HEK293T (cell line): ENCODE measurements at regions not wholly inside any gene's neighbourhood (a gene's known extent, or its start where the extent isn't known, plus 50 kb on each side); places are given as distances from the start of the nearest gene placed in this dataset.

ENCODE experiments used
- CTCF ChIA-PET: fragments of 350-600 bp; formaldehyde crosslinking; extraction: SDS; loops from one replicate; lab custom pipeline; 2021; ENCODE audit warnings: antibody characterized with exemption, inconsistent platforms; lab: Yijun Ruan, JAX
- POLR2A ChIA-PET: fragments of 350-600 bp; formaldehyde crosslinking; extraction: SDS; loops from one replicate; lab custom pipeline; 2020; ENCODE audit warnings: antibody characterized with exemption, inconsistent platforms; lab: Yijun Ruan, JAX
- DNase-seq: peaks from one replicate; pipeline ENCODE4 v3.0.0; 2012; ENCODE audit warnings: mixed read lengths; ENCODE audit errors: extremely low spot score
- ARNT ChIP-seq: fragments of 450-650 bp; IDR thresholded peaks from 2 replicates; pipeline ENCODE4 v1.6.1; 2017; ENCODE audit warnings: mild to moderate bottlenecking
- BHLHE40 ChIP-seq: fragments of 450-650 bp; IDR thresholded peaks from 2 replicates; pipeline ENCODE4 v1.6.1; 2016; ENCODE audit warnings: mild to moderate bottlenecking, moderate library complexity, borderline replicate concordance
- CTBP1 ChIP-seq: fragments of 450-650 bp; IDR thresholded peaks from 2 replicates; pipeline ENCODE4 v1.6.1; 2016; ENCODE audit warnings: borderline replicate concordance
- ELF4 ChIP-seq: fragments of 450-650 bp; IDR thresholded peaks from 2 replicates; pipeline ENCODE4 v1.6.1; 2017; ENCODE audit warnings: antibody characterized with exemption
- FOXA1 ChIP-seq: fragments of 450-650 bp; IDR thresholded peaks from 2 replicates; pipeline ENCODE4 v1.6.1; 2016; ENCODE audit warnings: mild to moderate bottlenecking
- FOXK2 ChIP-seq: fragments of 450-650 bp; IDR thresholded peaks from 2 replicates; pipeline ENCODE4 v1.6.1; 2016; ENCODE audit warnings: mild to moderate bottlenecking
- FOXM1 ChIP-seq: fragments of 450-650 bp; IDR thresholded peaks from 2 replicates; pipeline ENCODE4 v1.6.1; 2017; ENCODE audit warnings: mild to moderate bottlenecking, borderline replicate concordance
- HDGF ChIP-seq: fragments of 450-650 bp; IDR thresholded peaks from 2 replicates; pipeline ENCODE4 v1.6.1; 2017; ENCODE audit warnings: antibody characterized with exemption, borderline replicate concordance
- L3MBTL2 ChIP-seq: fragments of 450-650 bp; conservative IDR thresholded peaks from 2 replicates; pipeline ENCODE4 v1.6.1; 2016; ENCODE audit warnings: mild to moderate bottlenecking
- LEF1 ChIP-seq: fragments of 450-650 bp; IDR thresholded peaks from 2 replicates; pipeline ENCODE4 v1.6.1; 2017; ENCODE audit warnings: mild to moderate bottlenecking, borderline replicate concordance
- NFRKB ChIP-seq: fragments of 450-650 bp; IDR thresholded peaks from 2 replicates; pipeline ENCODE4 v1.6.1; 2016; ENCODE audit warnings: mild to moderate bottlenecking, moderate library complexity
- PKNOX1 ChIP-seq: fragments of 450-650 bp; IDR thresholded peaks from 2 replicates; pipeline ENCODE4 v1.6.1; 2016
- SP1 ChIP-seq: fragments of 450-650 bp; IDR thresholded peaks from 2 replicates; pipeline ENCODE4 v1.6.1; 2017
- SUZ12 ChIP-seq: fragments of 450-650 bp; IDR thresholded peaks from 2 replicates; pipeline ENCODE4 v1.6.1; 2016; ENCODE audit warnings: mild to moderate bottlenecking
- TARDBP ChIP-seq: fragments of 450-650 bp; IDR thresholded peaks from 2 replicates; pipeline ENCODE4 v1.6.1; 2016
- ZNF384 ChIP-seq: fragments of 450-650 bp; IDR thresholded peaks from 2 replicates; pipeline ENCODE4 v1.6.1; 2016

DNA sequence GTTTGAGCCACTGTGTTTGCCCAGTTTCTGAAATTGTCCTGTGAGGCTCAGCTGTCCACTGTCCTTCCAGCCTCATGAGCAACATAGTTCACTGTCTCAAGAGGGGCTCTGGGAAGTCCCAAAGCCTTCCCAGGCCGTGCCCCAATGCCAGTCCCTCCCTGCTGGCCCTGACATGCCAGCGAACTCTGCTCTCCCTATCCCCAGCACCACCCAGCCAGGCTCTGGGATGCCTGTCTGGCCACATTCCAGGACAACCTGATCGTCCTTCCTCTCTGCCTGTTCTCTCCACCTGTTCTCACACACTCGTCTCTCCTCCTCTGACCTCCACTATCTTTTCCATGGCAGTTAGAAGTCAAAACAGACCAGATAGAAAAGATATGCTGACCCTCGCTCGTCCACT is 278.0 kb upstream of the ID2 start:
- CTCF ChIA-PET, result no interaction called here
- POLR2A ChIA-PET, result no interaction called here
- no peak for DNase-seq
- no peak for TF ChIP-seq NFRKB
- no peak for TF ChIP-seq ZNF384
- TF ChIP-seq BHLHE40, result no peak
- TF ChIP-seq TARDBP, result no peak
- TF ChIP-seq SUZ12, result no peak
- no peak for TF ChIP-seq SP1
- no peak for TF ChIP-seq ARNT

DNA sequence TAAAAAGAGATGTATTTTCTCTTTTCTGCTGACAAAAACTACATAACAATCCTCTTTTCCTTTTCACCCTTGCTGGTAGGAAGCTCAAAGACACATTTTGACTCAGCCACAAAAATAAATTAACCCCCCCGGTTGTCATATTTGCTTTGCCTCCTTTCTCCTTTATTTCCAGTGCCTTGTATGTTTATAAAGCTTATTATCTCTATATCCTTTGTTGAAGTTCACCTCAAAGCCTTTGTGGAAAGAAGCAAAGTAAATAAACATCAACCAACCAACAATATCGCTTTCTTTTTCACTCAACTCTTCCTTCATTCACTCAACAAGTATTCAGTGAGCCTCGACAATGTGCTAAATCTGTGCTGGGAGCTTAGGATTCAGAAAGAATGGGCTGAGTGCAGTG is 276.5 kb upstream of the ID2 start:
- TF ChIP-seq PKNOX1 (no peak), BHLHE40 (no peak), FOXK2 (no peak), FOXM1 (no peak), LEF1 (no peak), TARDBP (no peak), HDGF (no peak), CTBP1 (no peak), SUZ12 (no peak), L3MBTL2 (no peak), ELF4 (no peak), NFRKB (no peak)
- no peak for DNase-seq
- POLR2A ChIA-PET, result no interaction called here
- CTCF ChIA-PET, result no interaction called here

DNA sequence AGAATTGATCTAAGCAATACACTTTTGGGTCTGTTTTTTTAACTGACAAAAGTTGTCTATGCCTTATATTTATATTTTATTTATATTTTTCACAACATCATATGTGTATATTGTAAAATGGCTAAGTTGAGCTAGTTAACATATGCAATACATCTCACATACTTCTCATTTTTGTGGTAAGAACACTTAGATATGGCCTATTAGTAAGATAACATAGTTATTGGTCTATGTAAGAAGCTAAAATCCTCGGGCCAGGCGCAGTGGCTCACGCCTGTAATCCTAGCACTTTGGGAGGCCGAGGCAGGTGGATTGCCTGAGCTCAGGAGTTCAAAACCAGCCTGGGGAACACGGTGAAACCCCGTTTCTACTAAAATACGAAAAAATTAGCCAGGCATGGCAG is 275.6 kb upstream of the ID2 start:
- no peak for DNase-seq
- TF ChIP-seq FOXM1 (no peak), BHLHE40 (no peak), L3MBTL2 (no peak), CTBP1 (no peak), FOXA1 (no peak)
- ChIA-PET CTCF (no interaction called here), POLR2A (no interaction called here)

GRCh38 chr2:8407332-8407731 is 274.5 kb upstream of the ID2 start:
- ChIA-PET CTCF (no interaction called here), POLR2A (no interaction called here)
- TF ChIP-seq CTBP1 (no peak), FOXA1 (no peak), FOXM1 (no peak), PKNOX1 (no peak), HDGF (no peak), SUZ12 (no peak)
- DNase-seq, result no peak

DNA sequence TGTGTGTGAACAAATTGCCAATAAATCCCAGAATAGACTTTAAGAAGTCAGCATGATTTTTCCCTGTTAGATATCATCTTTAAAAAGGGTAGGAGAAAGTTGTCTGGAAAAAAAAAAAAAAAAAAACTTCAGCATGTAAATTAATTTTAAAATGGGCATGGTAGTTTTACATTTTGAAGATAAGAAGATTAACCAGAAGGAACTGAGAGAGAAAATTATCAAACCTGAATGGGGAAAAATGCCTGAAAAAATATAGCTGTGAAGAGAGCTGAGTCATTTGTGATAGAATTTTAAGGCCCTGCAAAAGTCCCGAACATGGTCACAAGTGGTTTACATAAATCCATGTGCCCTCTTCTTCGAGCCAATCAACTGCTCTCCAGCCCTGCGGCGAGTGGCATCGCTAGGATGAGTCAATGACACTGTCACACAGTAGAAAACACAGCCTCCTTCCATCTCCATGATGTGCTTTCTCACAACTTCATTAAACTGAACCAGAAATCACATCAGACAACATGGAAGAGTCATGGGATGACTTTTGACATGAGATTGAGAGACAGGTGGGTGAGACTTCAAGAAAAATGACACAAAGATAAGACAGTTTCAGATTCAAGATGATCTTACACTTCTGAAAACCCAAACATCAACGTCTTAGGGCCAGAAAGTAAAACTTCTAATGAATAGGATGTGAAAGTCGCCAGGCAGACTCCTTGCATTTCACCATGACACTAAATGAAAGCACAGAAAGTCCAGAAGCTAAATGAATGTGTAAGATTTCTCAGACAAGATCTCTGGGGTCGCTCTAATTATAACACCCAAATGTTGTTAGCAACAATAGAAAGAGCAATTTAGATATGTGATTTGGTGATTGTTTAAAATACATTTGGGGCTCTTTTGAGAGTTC is 273.0 kb upstream of the ID2 start:
- DNase-seq, result no peak
- CTCF ChIA-PET, result no interaction called here
- TF ChIP-seq PKNOX1 (no peak), FOXK2 (no peak), HDGF (no peak)
- POLR2A ChIA-PET, result no interaction called here

DNA sequence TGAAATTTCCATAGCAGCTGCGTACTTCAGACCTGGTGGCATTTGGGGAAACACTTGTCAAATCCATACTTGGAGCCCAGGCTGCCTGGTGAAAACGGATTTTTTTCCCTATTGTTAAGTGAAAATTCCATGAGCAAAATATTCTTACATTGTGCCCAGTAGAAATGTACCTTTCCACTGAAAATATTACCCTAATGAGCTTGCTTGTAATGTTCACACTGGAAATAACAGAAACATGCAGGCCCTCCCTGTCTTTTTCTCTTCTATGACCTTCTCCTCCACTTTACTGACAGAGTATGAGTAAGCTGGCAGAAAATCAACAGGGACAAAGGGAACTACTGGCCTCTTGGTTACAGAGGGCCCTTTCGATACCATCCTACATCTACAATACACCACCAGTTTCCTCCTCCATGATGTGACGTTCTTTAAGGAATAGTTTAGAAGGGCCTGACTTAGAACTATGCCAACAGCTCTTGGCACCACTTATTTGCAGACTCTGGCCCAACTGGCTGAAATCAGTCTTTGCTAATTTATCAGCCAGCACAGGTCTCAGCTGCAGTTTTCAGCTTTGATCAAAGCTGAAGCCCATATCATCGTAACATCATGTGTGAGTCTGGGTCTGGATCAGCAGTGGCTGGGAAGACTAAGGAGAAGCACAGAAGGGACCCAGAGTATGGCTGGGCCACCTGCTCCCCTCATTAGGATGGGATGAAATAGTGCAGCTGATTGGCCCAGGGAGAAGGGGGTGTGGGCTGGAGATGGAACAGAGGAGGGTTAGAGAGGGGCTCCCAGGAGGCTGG is 272.2 kb upstream of the ID2 start:
- TF ChIP-seq PKNOX1, result no peak
- TF ChIP-seq SUZ12, result no peak
- no peak for TF ChIP-seq HDGF
- TF ChIP-seq FOXK2, result no peak
- TF ChIP-seq LEF1, result no peak
- TF ChIP-seq BHLHE40, result no peak
- no peak for TF ChIP-seq CTBP1
- no peak for TF ChIP-seq ELF4
- no peak for TF ChIP-seq NFRKB
- TF ChIP-seq FOXA1, result no peak
- no peak for TF ChIP-seq ZNF384
- no peak for TF ChIP-seq FOXM1
- no peak for TF ChIP-seq ARNT
- TF ChIP-seq L3MBTL2, result no peak
- TF ChIP-seq SP1, result no peak
- no peak for TF ChIP-seq TARDBP
- POLR2A ChIA-PET, result no interaction called here
- no peak for DNase-seq
- CTCF ChIA-PET, result no interaction called here
